GM23338 (cell line): ENCODE measurements at regions not wholly inside any gene's neighbourhood (a gene's known extent, or its start where the extent isn't known, plus 50 kb on each side); places are given as distances from the start of the nearest gene placed in this dataset.

Source experiments
- ATAC-seq: fragments of 200-7000 bp; cut with Tn5 transposase; 3 replicates; pipeline ENCODE4 v1.9.1; 2020
- DNase-seq: peaks from one replicate; pipeline ENCODE4 v3.0.0-alpha.2; 2015; ENCODE audit warnings: low spot score
- H2AFZ ChIP-seq: fragments of 200-600 bp; sonication (generic); 2 replicates; pipeline ENCODE4 v1.8.0; 2016; ENCODE audit warnings: antibody characterized with exemption, mild to moderate bottlenecking, moderate library complexity
- H3F3A ChIP-seq: fragments of 200-600 bp; sonication (generic); replicated peaks from 2 replicates; pipeline ENCODE4 v1.8.0; 2017; ENCODE audit warnings: antibody characterized with exemption, mixed run types, low read depth
- H3K27ac ChIP-seq: fragments of 200-600 bp; sonication (generic); 2 replicates; pipeline ENCODE4 v1.6.1; 2016; ENCODE audit warnings: low read depth
- H3K27me3 ChIP-seq: fragments of 200-600 bp; sonication (generic); 2 replicates; pipeline ENCODE4 v1.8.0; 2016; ENCODE audit warnings: mild to moderate bottlenecking, mixed run types, moderate library complexity; ENCODE audit not compliant: insufficient read depth
- H3K36me3 ChIP-seq: fragments of 200-600 bp; sonication (generic); 2 replicates; pipeline ENCODE4 v1.8.0; 2016; ENCODE audit warnings: mild to moderate bottlenecking; ENCODE audit not compliant: insufficient read depth
- H3K4me1 ChIP-seq: fragments of 200-600 bp; sonication (generic); 2 replicates; pipeline ENCODE4 v1.8.0; 2016; ENCODE audit warnings: mild to moderate bottlenecking, moderate library complexity; ENCODE audit not compliant: insufficient read depth
- H3K4me2 ChIP-seq: fragments of 200-600 bp; sonication (generic); 2 replicates; pipeline ENCODE4 v1.7.1; 2017; ENCODE audit warnings: mixed run types
- H3K4me3 ChIP-seq: fragments of 200-600 bp; sonication (generic); 2 replicates; pipeline ENCODE4 v1.6.1; 2016; ENCODE audit warnings: mixed run types
- H3K79me2 ChIP-seq: fragments of 200-600 bp; sonication (generic); replicated peaks from 2 replicates; pipeline ENCODE4 v1.8.0; 2017; ENCODE audit warnings: mild to moderate bottlenecking; ENCODE audit not compliant: insufficient read depth
- H3K9me2 ChIP-seq: fragments of 200-600 bp; sonication (generic); 2 replicates; pipeline ENCODE4 v1.8.0; 2017; ENCODE audit not compliant: insufficient read depth
- H4K20me1 ChIP-seq: fragments of 200-600 bp; sonication (generic); replicated peaks from 2 replicates; pipeline ENCODE4 v1.8.0; 2017; ENCODE audit warnings: mild to moderate bottlenecking; ENCODE audit not compliant: insufficient read depth
- H3K27ac Mint-ChIP-seq: 2 replicates; pipeline ENCODE4 v1.8.0; 2020; ENCODE audit warnings: inconsistent platforms, mild to moderate bottlenecking, moderate library complexity, mixed read lengths
- H3K27me3 Mint-ChIP-seq: 3 replicates; pipeline ENCODE4 v1.8.0; 2022; ENCODE audit warnings: low read depth, mild to moderate bottlenecking, moderate library complexity, mixed read lengths, inconsistent platforms; ENCODE audit not compliant: insufficient read depth, poor library complexity
- H3K36me3 Mint-ChIP-seq: 3 replicates; pipeline ENCODE4 v1.8.0; 2021; ENCODE audit warnings: low read depth, mild to moderate bottlenecking, inconsistent platforms, moderate library complexity, mixed read lengths
- H3K4me1 Mint-ChIP-seq: 3 replicates; pipeline ENCODE4 v1.8.0; 2020; ENCODE audit warnings: mild to moderate bottlenecking, inconsistent platforms, mixed read lengths
- H3K4me3 Mint-ChIP-seq: 3 replicates; pipeline ENCODE4 v1.8.0; 2021; ENCODE audit warnings: moderate library complexity, mild to moderate bottlenecking, inconsistent platforms, mixed read lengths
- H3K9me3 Mint-ChIP-seq: 3 replicates; pipeline ENCODE4 v1.8.0; 2020; ENCODE audit warnings: moderate library complexity, mild to moderate bottlenecking, inconsistent platforms, mixed read lengths
- CREB1 ChIP-seq: fragments of 250-450 bp; sonication (Bioruptor Pico); IDR thresholded peaks from 2 replicates; pipeline ENCODE4 v1.5.0; 2020; ENCODE audit warnings: low read depth, mild to moderate bottlenecking, moderate library complexity
- EZH2phosphoT487 ChIP-seq: fragments of 200-600 bp; sonication (generic); IDR thresholded peaks from one replicate; pipeline ENCODE4 v1.8.1; 2018; ENCODE audit warnings: antibody characterized with exemption; ENCODE audit not compliant: unreplicated experiment
- JUNB ChIP-seq: IDR thresholded peaks from one replicate; pipeline ENCODE4 v1.6.1; 2016; ENCODE audit warnings: antibody characterized with exemption; ENCODE audit not compliant: unreplicated experiment
- STAT1 ChIP-seq: IDR thresholded peaks from one replicate; pipeline ENCODE4 v1.6.1; 2016; ENCODE audit warnings: antibody characterized with exemption; ENCODE audit not compliant: unreplicated experiment
- ZNF114 ChIP-seq: fragments of 250-450 bp; sonication (Bioruptor Pico); IDR thresholded peaks from 2 replicates; pipeline ENCODE4 v1.5.0; 2020; ENCODE audit warnings: mild to moderate bottlenecking, moderate library complexity
- TF ChIP-seq, protein P1 (sequence below), 2 experiments: fragments of 200-600 bp in 1 of 2; sonication (generic) in 1 of 2; conservative IDR thresholded peaks; 2 replicates each; pipeline versions ENCODE4 v1.5.1 to v1.6.1; 2016 to 2017; ENCODE audit warnings: antibody characterized with exemption in 2 of 2, low read depth in 2 of 2, mild to moderate bottlenecking in 2 of 2, moderate library complexity in 1 of 2
- TF ChIP-seq, protein P2 (sequence below): fragments of 250-450 bp; sonication (Bioruptor Pico); IDR thresholded peaks from 2 replicates; pipeline ENCODE4 v1.5.0; 2020; ENCODE audit warnings: mild to moderate bottlenecking, moderate library complexity
- TF ChIP-seq, protein P3 (sequence below): IDR thresholded peaks from one replicate; pipeline ENCODE4 v1.6.1; 2018; ENCODE audit warnings: antibody characterized with exemption; ENCODE audit not compliant: unreplicated experiment

DNA sequence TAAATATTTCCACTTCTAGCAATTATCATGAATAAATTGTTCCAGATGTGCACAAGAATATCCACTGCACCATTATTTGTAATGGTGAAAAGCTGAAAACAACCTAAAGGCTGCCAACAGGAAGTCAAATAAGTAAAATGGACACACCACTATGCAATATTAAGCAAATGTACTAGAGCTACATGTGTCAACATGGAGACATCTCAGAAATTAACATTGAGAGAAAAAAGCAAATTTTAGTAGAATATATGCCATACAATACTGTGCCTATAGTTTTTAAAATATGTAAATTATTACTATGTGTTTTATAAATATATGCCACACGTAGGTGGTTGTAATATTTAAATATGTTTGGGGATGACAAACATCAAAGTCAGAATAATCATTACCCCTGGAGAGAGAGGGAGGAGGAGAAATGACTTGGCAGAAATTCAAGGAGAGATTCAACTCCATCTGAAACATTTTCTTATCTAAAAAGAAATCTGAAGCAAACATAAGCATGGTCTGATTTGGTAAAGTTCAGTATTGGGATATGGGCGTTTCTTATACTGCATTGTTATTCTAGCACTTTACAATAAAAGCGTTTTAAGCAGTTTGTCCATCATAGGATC lies 475.5 kb downstream of the QKI start:
- no peak overlapping the region for H3K4me3 ChIP-seq
- no peaks in the 10 kb centered on the region for H3K4me1 ChIP-seq
- Mint-ChIP-seq H3K27me3 (no peaks in the 10 kb centered on the region), H3K9me3 (peaks cover 8% of the 10 kb centered on the region; the same call in 2 of the 3 replicates), H3K27ac (no peak overlapping the region), H3K36me3 (peaks cover 5% of the 10 kb centered on the region; the same call in 2 of the 3 replicates), H3K4me1 (no peaks in the 10 kb centered on the region), H3K4me3 (no peak overlapping the region)
- no peaks in the 10 kb centered on the region for H3K36me3 ChIP-seq
- H2AFZ ChIP-seq: no peak overlapping the region
- H3K79me2 ChIP-seq: no peaks in the 10 kb centered on the region
- TF ChIP-seq ZNF114 (CRISPR knock-in tag): no peak
- no peak for TF ChIP-seq STAT1
- H3F3A ChIP-seq: no peaks in the 10 kb centered on the region
- H3K27ac ChIP-seq: no peak overlapping the region
- DNase-seq: no peak
- H3K27me3 ChIP-seq: no peaks in the 10 kb centered on the region
- no peak overlapping the region for H3K4me2 ChIP-seq
- no peaks in the 10 kb centered on the region for H4K20me1 ChIP-seq
- H3K9me2 ChIP-seq: peaks cover 7% of the 10 kb centered on the region; the same call in 1 of the 2 replicates
- no peak for ATAC-seq

DNA sequence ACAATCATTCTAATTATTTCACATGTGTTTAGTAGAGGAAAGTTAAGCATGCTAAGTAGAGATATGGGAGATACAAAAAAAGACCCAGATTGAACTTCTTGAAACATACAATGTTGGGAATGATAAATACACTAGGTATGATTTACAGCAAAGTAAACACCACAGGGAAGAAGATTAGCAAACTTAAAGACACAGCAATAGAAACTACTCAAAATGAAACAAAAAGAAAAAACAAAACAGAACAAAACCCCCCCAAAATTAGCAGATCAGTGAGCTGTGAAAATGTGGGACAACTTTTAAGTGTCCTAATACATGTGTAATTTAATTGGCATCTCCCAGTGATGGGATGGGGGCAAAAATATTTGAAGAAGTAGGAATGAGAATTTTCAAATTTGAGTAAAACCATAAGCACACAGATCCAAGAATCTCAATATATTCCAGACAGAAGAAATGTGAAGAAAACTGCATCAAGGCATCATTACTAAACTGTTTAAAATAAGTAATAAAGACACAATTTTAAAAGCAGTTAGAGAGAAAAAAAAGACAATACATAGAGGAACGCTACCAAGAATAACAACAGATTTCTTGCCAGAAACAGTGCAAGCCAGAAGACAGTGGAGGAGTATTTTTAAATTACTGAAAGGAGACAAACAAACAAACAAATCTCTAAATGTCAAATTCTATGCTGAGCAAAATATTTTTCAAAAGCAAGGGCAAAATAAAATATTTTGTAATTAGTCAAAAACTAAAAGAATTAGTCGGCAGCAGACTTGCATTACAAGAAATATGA lies 473.7 kb downstream of the QKI start:
- DNase-seq (no peak), ATAC-seq (no peak)
- H3K27ac ChIP-seq: no peak overlapping the region
- H3K27me3 ChIP-seq: no peaks in the 10 kb centered on the region
- H3K4me2 ChIP-seq: no peak overlapping the region
- Mint-ChIP-seq H3K4me3 (no peak overlapping the region), H3K9me3 (peaks cover 8% of the 10 kb centered on the region; the same call in 2 of the 3 replicates), H3K4me1 (no peaks in the 10 kb centered on the region), H3K27ac (no peak overlapping the region), H3K27me3 (peaks cover 1% of the 10 kb centered on the region), H3K36me3 (peaks cover 5% of the 10 kb centered on the region; the same call in 2 of the 3 replicates)
- H4K20me1 ChIP-seq: no peaks in the 10 kb centered on the region
- no peaks in the 10 kb centered on the region for H3F3A ChIP-seq
- H3K36me3 ChIP-seq: no peaks in the 10 kb centered on the region
- H3K4me3 ChIP-seq: no peak overlapping the region
- H3K9me2 ChIP-seq: peaks cover 11% of the 10 kb centered on the region
- no peaks in the 10 kb centered on the region for H3K79me2 ChIP-seq
- H2AFZ ChIP-seq: no peak overlapping the region
- H3K4me1 ChIP-seq: no peaks in the 10 kb centered on the region
- TF ChIP-seq EZH2phosphoT487 (no peak), JUNB (no peak), STAT1 (no peak), CREB1 (CRISPR knock-in tag) (no peak)
- TF ChIP-seq, protein P1, sequence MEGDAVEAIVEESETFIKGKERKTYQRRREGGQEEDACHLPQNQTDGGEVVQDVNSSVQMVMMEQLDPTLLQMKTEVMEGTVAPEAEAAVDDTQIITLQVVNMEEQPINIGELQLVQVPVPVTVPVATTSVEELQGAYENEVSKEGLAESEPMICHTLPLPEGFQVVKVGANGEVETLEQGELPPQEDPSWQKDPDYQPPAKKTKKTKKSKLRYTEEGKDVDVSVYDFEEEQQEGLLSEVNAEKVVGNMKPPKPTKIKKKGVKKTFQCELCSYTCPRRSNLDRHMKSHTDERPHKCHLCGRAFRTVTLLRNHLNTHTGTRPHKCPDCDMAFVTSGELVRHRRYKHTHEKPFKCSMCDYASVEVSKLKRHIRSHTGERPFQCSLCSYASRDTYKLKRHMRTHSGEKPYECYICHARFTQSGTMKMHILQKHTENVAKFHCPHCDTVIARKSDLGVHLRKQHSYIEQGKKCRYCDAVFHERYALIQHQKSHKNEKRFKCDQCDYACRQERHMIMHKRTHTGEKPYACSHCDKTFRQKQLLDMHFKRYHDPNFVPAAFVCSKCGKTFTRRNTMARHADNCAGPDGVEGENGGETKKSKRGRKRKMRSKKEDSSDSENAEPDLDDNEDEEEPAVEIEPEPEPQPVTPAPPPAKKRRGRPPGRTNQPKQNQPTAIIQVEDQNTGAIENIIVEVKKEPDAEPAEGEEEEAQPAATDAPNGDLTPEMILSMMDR (conservative IDR thresholded peaks at IDR 0.05; ENCODE audit: low read depth in 2 of 2): no peak
- TF ChIP-seq, protein P2, sequence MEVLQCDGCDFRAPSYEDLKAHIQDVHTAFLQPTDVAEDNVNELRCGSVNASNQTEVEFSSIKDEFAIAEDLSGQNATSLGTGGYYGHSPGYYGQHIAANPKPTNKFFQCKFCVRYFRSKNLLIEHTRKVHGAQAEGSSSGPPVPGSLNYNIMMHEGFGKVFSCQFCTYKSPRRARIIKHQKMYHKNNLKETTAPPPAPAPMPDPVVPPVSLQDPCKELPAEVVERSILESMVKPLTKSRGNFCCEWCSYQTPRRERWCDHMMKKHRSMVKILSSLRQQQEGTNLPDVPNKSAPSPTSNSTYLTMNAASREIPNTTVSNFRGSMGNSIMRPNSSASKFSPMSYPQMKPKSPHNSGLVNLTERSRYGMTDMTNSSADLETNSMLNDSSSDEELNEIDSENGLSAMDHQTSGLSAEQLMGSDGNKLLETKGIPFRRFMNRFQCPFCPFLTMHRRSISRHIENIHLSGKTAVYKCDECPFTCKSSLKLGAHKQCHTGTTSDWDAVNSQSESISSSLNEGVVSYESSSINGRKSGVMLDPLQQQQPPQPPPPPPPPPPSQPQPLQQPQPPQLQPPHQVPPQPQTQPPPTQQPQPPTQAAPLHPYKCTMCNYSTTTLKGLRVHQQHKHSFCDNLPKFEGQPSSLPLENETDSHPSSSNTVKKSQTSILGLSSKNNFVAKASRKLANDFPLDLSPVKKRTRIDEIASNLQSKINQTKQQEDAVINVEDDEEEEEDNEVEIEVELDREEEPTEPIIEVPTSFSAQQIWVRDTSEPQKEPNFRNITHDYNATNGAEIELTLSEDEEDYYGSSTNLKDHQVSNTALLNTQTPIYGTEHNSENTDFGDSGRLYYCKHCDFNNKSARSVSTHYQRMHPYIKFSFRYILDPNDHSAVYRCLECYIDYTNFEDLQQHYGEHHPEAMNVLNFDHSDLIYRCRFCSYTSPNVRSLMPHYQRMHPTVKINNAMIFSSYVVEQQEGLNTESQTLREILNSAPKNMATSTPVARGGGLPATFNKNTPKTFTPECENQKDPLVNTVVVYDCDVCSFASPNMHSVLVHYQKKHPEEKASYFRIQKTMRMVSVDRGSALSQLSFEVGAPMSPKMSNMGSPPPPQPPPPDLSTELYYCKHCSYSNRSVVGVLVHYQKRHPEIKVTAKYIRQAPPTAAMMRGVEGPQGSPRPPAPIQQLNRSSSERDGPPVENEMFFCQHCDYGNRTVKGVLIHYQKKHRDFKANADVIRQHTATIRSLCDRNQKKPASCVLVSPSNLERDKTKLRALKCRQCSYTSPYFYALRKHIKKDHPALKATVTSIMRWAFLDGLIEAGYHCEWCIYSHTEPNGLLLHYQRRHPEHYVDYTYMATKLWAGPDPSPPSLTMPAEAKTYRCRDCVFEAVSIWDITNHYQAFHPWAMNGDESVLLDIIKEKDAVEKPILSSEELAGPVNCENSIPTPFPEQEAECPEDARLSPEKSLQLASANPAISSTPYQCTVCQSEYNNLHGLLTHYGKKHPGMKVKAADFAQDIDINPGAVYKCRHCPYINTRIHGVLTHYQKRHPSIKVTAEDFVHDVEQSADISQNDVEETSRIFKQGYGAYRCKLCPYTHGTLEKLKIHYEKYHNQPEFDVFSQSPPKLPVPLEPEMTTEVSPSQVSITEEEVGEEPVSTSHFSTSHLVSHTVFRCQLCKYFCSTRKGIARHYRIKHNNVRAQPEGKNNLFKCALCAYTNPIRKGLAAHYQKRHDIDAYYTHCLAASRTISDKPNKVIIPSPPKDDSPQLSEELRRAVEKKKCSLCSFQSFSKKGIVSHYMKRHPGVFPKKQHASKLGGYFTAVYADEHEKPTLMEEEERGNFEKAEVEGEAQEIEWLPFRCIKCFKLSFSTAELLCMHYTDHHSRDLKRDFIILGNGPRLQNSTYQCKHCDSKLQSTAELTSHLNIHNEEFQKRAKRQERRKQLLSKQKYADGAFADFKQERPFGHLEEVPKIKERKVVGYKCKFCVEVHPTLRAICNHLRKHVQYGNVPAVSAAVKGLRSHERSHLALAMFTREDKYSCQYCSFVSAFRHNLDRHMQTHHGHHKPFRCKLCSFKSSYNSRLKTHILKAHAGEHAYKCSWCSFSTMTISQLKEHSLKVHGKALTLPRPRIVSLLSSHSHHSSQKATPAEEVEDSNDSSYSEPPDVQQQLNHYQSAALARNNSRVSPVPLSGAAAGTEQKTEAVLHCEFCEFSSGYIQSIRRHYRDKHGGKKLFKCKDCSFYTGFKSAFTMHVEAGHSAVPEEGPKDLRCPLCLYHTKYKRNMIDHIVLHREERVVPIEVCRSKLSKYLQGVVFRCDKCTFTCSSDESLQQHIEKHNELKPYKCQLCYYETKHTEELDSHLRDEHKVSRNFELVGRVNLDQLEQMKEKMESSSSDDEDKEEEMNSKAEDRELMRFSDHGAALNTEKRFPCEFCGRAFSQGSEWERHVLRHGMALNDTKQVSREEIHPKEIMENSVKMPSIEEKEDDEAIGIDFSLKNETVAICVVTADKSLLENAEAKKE: no peak
- TF ChIP-seq, protein P3, sequence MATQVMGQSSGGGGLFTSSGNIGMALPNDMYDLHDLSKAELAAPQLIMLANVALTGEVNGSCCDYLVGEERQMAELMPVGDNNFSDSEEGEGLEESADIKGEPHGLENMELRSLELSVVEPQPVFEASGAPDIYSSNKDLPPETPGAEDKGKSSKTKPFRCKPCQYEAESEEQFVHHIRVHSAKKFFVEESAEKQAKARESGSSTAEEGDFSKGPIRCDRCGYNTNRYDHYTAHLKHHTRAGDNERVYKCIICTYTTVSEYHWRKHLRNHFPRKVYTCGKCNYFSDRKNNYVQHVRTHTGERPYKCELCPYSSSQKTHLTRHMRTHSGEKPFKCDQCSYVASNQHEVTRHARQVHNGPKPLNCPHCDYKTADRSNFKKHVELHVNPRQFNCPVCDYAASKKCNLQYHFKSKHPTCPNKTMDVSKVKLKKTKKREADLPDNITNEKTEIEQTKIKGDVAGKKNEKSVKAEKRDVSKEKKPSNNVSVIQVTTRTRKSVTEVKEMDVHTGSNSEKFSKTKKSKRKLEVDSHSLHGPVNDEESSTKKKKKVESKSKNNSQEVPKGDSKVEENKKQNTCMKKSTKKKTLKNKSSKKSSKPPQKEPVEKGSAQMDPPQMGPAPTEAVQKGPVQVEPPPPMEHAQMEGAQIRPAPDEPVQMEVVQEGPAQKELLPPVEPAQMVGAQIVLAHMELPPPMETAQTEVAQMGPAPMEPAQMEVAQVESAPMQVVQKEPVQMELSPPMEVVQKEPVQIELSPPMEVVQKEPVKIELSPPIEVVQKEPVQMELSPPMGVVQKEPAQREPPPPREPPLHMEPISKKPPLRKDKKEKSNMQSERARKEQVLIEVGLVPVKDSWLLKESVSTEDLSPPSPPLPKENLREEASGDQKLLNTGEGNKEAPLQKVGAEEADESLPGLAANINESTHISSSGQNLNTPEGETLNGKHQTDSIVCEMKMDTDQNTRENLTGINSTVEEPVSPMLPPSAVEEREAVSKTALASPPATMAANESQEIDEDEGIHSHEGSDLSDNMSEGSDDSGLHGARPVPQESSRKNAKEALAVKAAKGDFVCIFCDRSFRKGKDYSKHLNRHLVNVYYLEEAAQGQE: no peak
